GM12872 (cell line): ENCODE measurements at regions not wholly inside any gene's neighbourhood (a gene's known extent, or its start where the extent isn't known, plus 50 kb on each side); places are given as distances from the start of the nearest gene placed in this dataset.

Experiments used
- CTCF ChIP-seq: IDR thresholded peaks from 3 replicates; pipeline ENCODE4 v1.5.1; 2011; ENCODE audit warnings: low read depth, mild to moderate bottlenecking, low read length, moderate library complexity; ENCODE audit not compliant: insufficient read depth

GRCh38 chr18:37853706-37854105 is 288.1 kb upstream of the CELF4 start:
- no peak for TF ChIP-seq CTCF

GRCh38 chr18:37852464-37852863 is 286.9 kb upstream of the CELF4 start:
- no peak for TF ChIP-seq CTCF

GRCh38 chr18:37847544-37847943 is 281.9 kb upstream of the CELF4 start:
- no peak for TF ChIP-seq CTCF

- no peak for TF ChIP-seq CTCF
These were observed 281.4 kb upstream of the CELF4 start for GRCh38 chr18:37846996-37847395.

GRCh38 chr18:37845498-37845897 is 279.9 kb upstream of the CELF4 start:
- no peak for TF ChIP-seq CTCF

- no peak for TF ChIP-seq CTCF
These were observed 278.8 kb upstream of the CELF4 start for GRCh38 chr18:37844209-37844970.

GRCh38 chr18:37838083-37838482 is 272.5 kb upstream of the CELF4 start:
- TF ChIP-seq CTCF = no peak
